ENCODE measurements at regions not wholly inside any gene's neighbourhood (a gene's known extent, or its start where the extent isn't known, plus 50 kb on each side); places are given as distances from the start of the nearest gene placed in this dataset.

DNA sequence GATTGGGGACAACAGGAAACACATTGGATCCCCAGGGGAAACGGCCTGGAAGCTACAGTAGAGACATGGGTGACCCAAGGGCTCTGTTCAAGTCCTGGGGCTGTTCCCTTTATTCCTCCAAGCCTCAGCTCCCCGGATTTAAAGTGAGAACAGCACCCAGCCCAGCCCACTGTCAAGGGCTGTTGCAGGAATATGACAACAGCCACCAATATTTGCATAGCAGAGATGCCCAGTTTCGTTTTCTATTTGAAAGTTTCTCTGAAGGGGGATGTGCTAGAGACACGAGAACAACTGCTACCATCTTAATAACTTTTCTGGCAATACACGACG is 81.1 kb upstream of the WNT7B start:
- no peak for DNase-seq (ENCODE audit: low spot score)
- CTCF ChIA-PET = interaction anchor here (1.4 kb wide), 1 partner anchor 52 kb away, joined by 5 read pairs; no protein-coding TSS in a partner anchor
- no peaks in the 10 kb centered on the region for H3K36me3 Mint-ChIP-seq
- peaks cover 28% of the 10 kb centered on the region for H3K27me3 Mint-ChIP-seq (ENCODE audit: low read depth)
- TF ChIP-seq ZNF121 (CRISPR knock-in tag; IDR thresholded peaks at IDR 0.05) = no peak
- TF ChIP-seq SP1 (CRISPR knock-in tag; conservative IDR thresholded peaks at IDR 0.05) = no peak
- TF ChIP-seq CBFB (CRISPR knock-in tag; IDR thresholded peaks at IDR 0.05; ENCODE audit: low read depth) = no peak
- TF ChIP-seq, protein P1, sequence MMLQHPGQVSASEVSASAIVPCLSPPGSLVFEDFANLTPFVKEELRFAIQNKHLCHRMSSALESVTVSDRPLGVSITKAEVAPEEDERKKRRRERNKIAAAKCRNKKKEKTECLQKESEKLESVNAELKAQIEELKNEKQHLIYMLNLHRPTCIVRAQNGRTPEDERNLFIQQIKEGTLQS (CRISPR knock-in tag; conservative IDR thresholded peaks at IDR 0.05) = no peak
- TF ChIP-seq, protein P2, sequence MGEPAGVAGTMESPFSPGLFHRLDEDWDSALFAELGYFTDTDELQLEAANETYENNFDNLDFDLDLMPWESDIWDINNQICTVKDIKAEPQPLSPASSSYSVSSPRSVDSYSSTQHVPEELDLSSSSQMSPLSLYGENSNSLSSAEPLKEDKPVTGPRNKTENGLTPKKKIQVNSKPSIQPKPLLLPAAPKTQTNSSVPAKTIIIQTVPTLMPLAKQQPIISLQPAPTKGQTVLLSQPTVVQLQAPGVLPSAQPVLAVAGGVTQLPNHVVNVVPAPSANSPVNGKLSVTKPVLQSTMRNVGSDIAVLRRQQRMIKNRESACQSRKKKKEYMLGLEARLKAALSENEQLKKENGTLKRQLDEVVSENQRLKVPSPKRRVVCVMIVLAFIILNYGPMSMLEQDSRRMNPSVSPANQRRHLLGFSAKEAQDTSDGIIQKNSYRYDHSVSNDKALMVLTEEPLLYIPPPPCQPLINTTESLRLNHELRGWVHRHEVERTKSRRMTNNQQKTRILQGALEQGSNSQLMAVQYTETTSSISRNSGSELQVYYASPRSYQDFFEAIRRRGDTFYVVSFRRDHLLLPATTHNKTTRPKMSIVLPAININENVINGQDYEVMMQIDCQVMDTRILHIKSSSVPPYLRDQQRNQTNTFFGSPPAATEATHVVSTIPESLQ (CRISPR knock-in tag; IDR thresholded peaks at IDR 0.05) = no peak
- TF ChIP-seq NFE2L1 (CRISPR knock-in tag; IDR thresholded peaks at IDR 0.05) = no peak
- TF ChIP-seq SOX15 (CRISPR knock-in tag; IDR thresholded peaks at IDR 0.05) = no peak
- TF ChIP-seq ZNF263 (CRISPR knock-in tag; IDR thresholded peaks at IDR 0.05; ENCODE audit: low read depth) = no peak
- TF ChIP-seq, protein P3, sequence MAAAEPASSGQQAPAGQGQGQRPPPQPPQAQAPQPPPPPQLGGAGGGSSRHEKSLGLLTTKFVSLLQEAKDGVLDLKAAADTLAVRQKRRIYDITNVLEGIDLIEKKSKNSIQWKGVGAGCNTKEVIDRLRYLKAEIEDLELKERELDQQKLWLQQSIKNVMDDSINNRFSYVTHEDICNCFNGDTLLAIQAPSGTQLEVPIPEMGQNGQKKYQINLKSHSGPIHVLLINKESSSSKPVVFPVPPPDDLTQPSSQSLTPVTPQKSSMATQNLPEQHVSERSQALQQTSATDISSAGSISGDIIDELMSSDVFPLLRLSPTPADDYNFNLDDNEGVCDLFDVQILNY (CRISPR knock-in tag; IDR thresholded peaks at IDR 0.05) = no peak
- no peaks in the 10 kb centered on the region for H3K4me1 Mint-ChIP-seq
- no peak for ATAC-seq
- no peaks in the 10 kb centered on the region for H3K9me3 Mint-ChIP-seq
- no peak overlapping the region for H3K4me3 Mint-ChIP-seq
- POLR2A ChIA-PET = no interaction called here
- no peak overlapping the region for H3K27ac Mint-ChIP-seq

DNA sequence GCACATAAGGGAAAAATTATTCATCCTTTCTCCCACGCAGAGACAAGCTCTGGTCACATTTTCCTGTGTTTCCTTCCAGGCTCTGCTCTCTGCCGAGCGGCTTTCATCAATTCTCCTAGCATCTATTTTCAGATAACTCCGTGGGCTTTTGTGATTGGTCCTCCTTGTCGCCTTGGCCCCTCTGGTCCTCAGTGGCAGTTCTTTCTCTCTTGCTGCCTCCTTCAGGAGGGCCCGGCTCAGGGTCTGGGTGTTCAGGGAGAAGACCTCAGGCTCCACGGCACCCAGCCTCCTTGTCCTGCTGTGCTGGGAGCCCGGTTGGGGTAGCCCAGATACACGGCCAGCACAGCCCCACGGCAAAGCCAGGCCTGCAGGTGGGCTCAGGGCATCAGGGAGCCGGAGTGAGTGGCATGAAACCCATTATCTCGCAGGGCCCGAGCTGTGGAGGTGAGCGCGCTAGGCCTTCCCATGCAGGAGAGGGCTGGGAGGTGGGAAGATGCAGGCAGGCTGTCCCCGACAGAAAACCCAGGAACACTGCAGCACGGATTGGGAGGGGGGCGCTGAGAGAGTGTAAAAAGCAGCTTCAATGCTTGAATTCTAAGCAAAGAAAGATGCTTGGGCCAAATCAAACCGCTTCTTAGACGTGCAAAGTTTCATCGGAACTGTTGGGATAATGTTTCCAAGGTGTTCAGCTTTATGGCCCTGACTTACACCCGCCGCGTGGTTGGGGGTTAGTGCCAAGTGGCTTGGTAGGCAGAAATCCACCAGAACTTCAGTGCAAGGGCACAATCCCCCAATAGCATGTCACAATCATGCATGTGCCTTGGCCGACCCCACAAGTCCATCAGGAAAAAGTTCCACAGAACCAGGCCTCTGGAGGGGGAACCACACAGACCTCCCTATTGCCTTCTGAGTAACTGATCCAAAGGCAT is 81.9 kb upstream of the WNT7B start:
- Mint-ChIP-seq H3K4me1 (no peaks in the 10 kb centered on the region), H3K36me3 (no peaks in the 10 kb centered on the region), H3K9me3 (no peaks in the 10 kb centered on the region), H3K4me3 (no peak overlapping the region), H3K27ac (no peak overlapping the region), H3K27me3 (ENCODE audit: low read depth) (peaks cover 36% of the 10 kb centered on the region)
- DNase-seq (ENCODE audit: low spot score) = peak; percentile 10
- TF ChIP-seq ZNF423 (CRISPR knock-in tag; IDR thresholded peaks at IDR 0.05) (no peak), ETV6 (CRISPR knock-in tag; IDR thresholded peaks at IDR 0.05) (no peak)
- POLR2A ChIA-PET = no interaction called here
- CTCF ChIA-PET = interaction anchor here (1.4 kb wide), 1 partner anchor 53 kb away, joined by 5 read pairs; no protein-coding TSS in a partner anchor
- no peak for ATAC-seq

DNA sequence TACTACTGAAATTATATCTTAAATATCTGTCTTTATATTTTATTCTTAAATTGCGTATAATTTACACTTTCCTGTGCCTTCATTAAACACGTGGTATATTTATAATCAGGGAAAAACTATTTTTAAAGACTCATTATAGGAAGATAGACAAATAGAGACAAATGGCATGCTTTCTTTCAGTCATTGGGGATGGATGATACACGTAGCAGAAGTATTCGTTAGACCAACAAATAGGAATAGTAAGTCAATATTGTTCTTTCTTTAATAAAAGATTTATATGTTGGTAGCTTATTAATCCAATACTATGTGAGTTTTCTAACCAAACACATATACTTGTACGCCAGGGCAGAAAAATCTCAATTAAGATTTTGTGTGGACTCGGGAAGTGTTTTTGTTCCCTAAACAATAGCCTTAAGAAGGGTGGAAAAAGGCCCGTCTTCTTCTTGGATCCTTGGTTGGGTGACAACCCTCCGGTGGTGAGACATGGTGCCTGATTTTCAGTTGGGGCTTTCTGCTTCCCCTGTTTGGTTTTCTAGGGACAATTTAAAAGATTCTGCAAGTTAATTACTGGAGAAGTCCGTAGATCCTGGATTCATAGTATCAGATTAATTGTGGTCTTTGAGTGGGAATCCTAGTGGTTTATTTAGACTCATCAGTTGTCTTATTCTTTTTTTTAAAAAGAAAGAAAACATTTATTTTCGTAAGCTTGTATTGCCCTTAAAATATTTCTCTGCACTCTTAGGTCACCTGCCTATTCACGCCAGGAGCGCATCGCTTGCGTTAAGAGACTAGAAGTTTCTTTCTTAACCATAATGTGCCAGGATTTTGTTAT is 83.5 kb upstream of the WNT7B start:
- H3K27me3 Mint-ChIP-seq (ENCODE audit: low read depth) = peaks cover 45% of the 10 kb centered on the region
- TF ChIP-seq, protein P3 (CRISPR knock-in tag; IDR thresholded peaks at IDR 0.05) = no peak
- TF ChIP-seq, protein P4, sequence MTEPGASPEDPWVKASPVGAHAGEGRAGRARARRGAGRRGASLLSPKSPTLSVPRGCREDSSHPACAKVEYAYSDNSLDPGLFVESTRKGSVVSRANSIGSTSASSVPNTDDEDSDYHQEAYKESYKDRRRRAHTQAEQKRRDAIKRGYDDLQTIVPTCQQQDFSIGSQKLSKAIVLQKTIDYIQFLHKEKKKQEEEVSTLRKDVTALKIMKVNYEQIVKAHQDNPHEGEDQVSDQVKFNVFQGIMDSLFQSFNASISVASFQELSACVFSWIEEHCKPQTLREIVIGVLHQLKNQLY (CRISPR knock-in tag; IDR thresholded peaks at IDR 0.05) = no peak
- TF ChIP-seq ZNF219 (CRISPR knock-in tag; IDR thresholded peaks at IDR 0.05; ENCODE audit: borderline replicate concordance) (no peak), HMGA2 (CRISPR knock-in tag; IDR thresholded peaks at IDR 0.05) (no peak), ZNF263 (CRISPR knock-in tag; IDR thresholded peaks at IDR 0.05; ENCODE audit: low read depth) (no peak), ZNF671 (CRISPR knock-in tag; IDR thresholded peaks at IDR 0.05) (no peak), GABPB1 (CRISPR knock-in tag; IDR thresholded peaks at IDR 0.05) (no peak), TEAD1 (CRISPR knock-in tag; IDR thresholded peaks at IDR 0.05) (no peak), NFE2L1 (CRISPR knock-in tag; IDR thresholded peaks at IDR 0.05) (no peak)
- TF ChIP-seq, protein P1 (CRISPR knock-in tag; conservative IDR thresholded peaks at IDR 0.05) = no peak
- TF ChIP-seq, protein P5, sequence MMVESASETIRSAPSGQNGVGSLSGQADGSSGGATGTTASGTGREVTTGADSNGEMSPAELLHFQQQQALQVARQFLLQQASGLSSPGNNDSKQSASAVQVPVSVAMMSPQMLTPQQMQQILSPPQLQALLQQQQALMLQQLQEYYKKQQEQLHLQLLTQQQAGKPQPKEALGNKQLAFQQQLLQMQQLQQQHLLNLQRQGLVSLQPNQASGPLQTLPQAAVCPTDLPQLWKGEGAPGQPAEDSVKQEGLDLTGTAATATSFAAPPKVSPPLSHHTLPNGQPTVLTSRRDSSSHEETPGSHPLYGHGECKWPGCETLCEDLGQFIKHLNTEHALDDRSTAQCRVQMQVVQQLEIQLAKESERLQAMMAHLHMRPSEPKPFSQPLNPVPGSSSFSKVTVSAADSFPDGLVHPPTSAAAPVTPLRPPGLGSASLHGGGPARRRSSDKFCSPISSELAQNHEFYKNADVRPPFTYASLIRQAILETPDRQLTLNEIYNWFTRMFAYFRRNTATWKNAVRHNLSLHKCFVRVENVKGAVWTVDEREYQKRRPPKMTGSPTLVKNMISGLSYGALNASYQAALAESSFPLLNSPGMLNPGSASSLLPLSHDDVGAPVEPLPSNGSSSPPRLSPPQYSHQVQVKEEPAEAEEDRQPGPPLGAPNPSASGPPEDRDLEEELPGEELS (CRISPR knock-in tag; IDR thresholded peaks at IDR 0.05) = no peak
- TF ChIP-seq, protein P6, sequence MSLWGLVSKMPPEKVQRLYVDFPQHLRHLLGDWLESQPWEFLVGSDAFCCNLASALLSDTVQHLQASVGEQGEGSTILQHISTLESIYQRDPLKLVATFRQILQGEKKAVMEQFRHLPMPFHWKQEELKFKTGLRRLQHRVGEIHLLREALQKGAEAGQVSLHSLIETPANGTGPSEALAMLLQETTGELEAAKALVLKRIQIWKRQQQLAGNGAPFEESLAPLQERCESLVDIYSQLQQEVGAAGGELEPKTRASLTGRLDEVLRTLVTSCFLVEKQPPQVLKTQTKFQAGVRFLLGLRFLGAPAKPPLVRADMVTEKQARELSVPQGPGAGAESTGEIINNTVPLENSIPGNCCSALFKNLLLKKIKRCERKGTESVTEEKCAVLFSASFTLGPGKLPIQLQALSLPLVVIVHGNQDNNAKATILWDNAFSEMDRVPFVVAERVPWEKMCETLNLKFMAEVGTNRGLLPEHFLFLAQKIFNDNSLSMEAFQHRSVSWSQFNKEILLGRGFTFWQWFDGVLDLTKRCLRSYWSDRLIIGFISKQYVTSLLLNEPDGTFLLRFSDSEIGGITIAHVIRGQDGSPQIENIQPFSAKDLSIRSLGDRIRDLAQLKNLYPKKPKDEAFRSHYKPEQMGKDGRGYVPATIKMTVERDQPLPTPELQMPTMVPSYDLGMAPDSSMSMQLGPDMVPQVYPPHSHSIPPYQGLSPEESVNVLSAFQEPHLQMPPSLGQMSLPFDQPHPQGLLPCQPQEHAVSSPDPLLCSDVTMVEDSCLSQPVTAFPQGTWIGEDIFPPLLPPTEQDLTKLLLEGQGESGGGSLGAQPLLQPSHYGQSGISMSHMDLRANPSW (CRISPR knock-in tag; conservative IDR thresholded peaks at IDR 0.05; ENCODE audit: low read depth) = no peak

More for the DNA sequence above, 83.5 kb upstream of the WNT7B start:
- Mint-ChIP-seq H3K36me3 (no peaks in the 10 kb centered on the region), H3K27ac (no peak overlapping the region), H3K4me1 (no peaks in the 10 kb centered on the region), H3K4me3 (peak overlapping the region; percentile 48), H3K9me3 (no peaks in the 10 kb centered on the region)
- ATAC-seq (no peak), DNase-seq (ENCODE audit: low spot score) (peak; percentile 3)
- ChIA-PET POLR2A (no interaction called here), CTCF (interaction anchor here (0.8 to 2.4 kb wide), 7 partner anchors 13 to 66 kb away, joined by 3 to 16 read pairs (median 3); no protein-coding TSS in a partner anchor)
